SK-N-SH treated with all-trans-retinoic acid at 6 μM for 48 hours (cell line): ENCODE measurements at regions not wholly inside any gene's neighbourhood (a gene's known extent, or its start where the extent isn't known, plus 50 kb on each side); places are given as distances from the start of the nearest gene placed in this dataset.

ENCODE experiments used
- ARNTL ChIP-seq: fragments of 450-650 bp; formaldehyde crosslinking; IDR thresholded peaks from 2 replicates; pipeline ENCODE4 v1.5.0; 2020; ENCODE audit warnings: low read depth, mild to moderate bottlenecking, moderate library complexity, borderline replicate concordance
- ZFP30 ChIP-seq: fragments of 450-650 bp; formaldehyde crosslinking; IDR thresholded peaks from 2 replicates; pipeline ENCODE4 v1.5.0; 2022; ENCODE audit warnings: mild to moderate bottlenecking, moderate library complexity

DNA sequence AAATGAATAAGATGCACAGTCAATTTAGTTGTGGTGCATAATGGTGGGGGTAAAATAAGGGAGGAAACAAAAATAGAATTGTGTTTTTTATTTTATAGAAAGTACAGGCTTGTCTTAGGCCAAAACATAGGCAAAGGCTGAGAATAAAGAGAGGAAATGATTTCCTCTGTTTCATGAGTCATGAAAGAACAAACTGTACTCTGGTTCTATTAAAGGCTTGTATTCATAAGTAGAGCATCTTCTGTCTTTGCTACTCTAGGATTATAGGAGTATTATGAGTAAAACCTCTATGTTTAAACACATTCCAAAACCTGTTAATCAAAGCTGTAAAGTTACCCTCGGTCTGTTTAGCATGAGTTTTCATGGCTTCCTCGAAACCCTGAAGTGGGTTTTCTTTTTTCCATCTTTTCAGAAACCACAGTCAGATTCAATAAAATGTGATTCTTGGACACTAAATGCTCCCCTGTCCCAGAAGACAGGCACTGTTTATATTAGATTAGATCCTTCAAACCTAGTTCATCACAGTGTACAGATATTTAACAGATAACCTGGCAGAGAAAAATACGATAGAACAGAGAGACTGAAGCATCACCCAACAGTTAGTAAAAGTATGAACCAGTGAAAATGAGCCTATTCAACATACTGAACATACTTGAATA lies 473.9 kb upstream of the CYLC2 start:
- TF ChIP-seq ZFP30 (no peak), ARNTL (no peak)
